Lower leg skin (tissue), 3 donors: ENCODE measurements at regions not wholly inside any gene's neighbourhood (a gene's known extent, or its start where the extent isn't known, plus 50 kb on each side); places are given as distances from the start of the nearest gene placed in this dataset.

Experiments used
- CTCF ChIP-seq, 3 donors: fragments of 450-650 bp; IDR thresholded peaks; one replicate each; pipeline ENCODE4 v1.5.1; 2016; ENCODE audit warnings: antibody characterized with exemption in 3 of 3, mild to moderate bottlenecking in 3 of 3, moderate library complexity in 2 of 3
- POLR2A ChIP-seq, 2 donors: fragments of 450-650 bp; IDR thresholded peaks; one replicate each; pipeline ENCODE4 v1.6.1; 2016 to 2017; ENCODE audit warnings: antibody characterized with exemption in 2 of 2, mild to moderate bottlenecking in 1 of 2, moderate library complexity in 1 of 2

DNA sequence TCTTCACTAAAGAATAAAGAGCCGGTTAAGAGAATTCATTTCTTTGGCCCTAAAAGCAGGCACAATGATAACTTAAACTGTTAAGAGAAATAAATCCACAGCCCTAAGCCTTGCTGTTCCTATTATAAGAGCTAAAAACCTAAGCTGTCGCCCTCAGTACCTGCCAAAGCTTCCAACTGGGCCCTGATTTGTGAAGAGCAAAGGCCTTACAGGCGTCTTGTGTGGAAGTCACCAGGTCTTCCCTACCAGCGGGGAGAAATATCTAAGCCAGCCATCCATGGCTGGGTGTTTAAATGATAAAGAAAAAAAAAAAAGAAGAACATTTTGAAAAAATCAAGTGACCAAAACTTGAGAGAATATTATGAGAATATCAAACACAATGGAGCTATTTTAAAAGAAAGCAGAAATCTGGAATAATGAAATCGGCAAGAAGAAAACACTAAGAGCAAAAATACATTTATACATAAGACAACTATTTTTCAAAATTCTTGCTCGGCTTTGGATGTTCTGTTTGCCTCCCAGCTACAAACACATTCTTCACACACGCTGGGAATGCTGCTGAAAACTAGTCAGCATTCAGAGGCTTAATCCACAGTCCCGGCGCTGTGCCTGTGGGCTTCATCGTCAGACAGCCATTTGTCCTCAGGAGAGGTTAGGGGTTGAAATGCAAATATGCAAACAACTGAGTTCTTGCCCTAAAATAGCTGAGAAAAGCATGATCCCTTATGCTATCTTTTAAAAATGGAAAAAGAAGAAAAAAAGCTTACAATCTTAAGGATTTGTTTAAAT, 89.8 kb upstream of the LSM14A start:
- TF ChIP-seq CTCF (IDR thresholded peaks at IDR 0.05) (no peak), POLR2A (IDR thresholded peaks at IDR 0.05) (no peak)
